Brain microvascular endothelial cell (primary cell): ENCODE measurements at regions not wholly inside any gene's neighbourhood (a gene's known extent, or its start where the extent isn't known, plus 50 kb on each side); places are given as distances from the start of the nearest gene placed in this dataset.

ENCODE experiments used
- DNase-seq: peaks from one replicate; pipeline ENCODE4 v3.0.0-alpha.2; 2020
- H3K27ac ChIP-seq: fragments of 250-450 bp; sonication (Bioruptor Pico); 2 replicates; pipeline ENCODE4 v1.5.1; 2020; ENCODE audit warnings: mild to moderate bottlenecking, moderate library complexity
- H3K27me3 ChIP-seq: fragments of 250-450 bp; sonication (Bioruptor Pico); replicated peaks from 2 replicates; pipeline ENCODE4 v1.5.1; 2020; ENCODE audit warnings: mild to moderate bottlenecking
- H3K36me3 ChIP-seq: fragments of 250-450 bp; sonication (Bioruptor Pico); replicated peaks from 2 replicates; pipeline ENCODE4 v1.5.1; 2020; ENCODE audit warnings: mild to moderate bottlenecking
- H3K4me3 ChIP-seq: 2 replicates; pipeline ENCODE4 v1.5.1; 2011; ENCODE audit warnings: low read depth, mild to moderate bottlenecking, control low read depth, low read length, moderate library complexity
- CTCF ChIP-seq: IDR thresholded peaks from 2 replicates; pipeline ENCODE4 v1.5.1; 2011; ENCODE audit warnings: low read depth, mild to moderate bottlenecking, moderate library complexity, low read length, control low read depth, inconsistent platforms; ENCODE audit errors: missing control alignments
- in situ Hi-C: cut with HindIII; loops from 2 replicates; pipeline ENCODE4 v1.10.0; 2017; ENCODE audit warnings: low sequenced_read_pairs, low pct_ligation_motif_present

- no peak for DNase-seq
- no peak for TF ChIP-seq CTCF
- Histone ChIP-seq H3K27me3 (no peaks in the 10 kb centered on the region), H3K4me3 (no peak overlapping the region), H3K27ac (no peak overlapping the region), H3K36me3 (no peaks in the 10 kb centered on the region)
- in situ Hi-C loops, result no loop called here
These were observed 83.6 kb downstream of the SIK1 start for GRCh38 chr21:43343095-43343991.

- H3K27ac ChIP-seq, result no peak overlapping the region
- DNase-seq, result no peak
- TF ChIP-seq CTCF, result no peak
- no peak overlapping the region for H3K4me3 ChIP-seq
- in situ Hi-C loops, result no loop called here
- no peaks in the 10 kb centered on the region for H3K27me3 ChIP-seq
- no peaks in the 10 kb centered on the region for H3K36me3 ChIP-seq
These were observed 84.5 kb downstream of the SIK1 start for GRCh38 chr21:43342301-43342881.

GRCh38 chr21:43341378-43342161, 85.4 kb downstream of the SIK1 start:
- H3K4me3 ChIP-seq, result no peak overlapping the region
- H3K27ac ChIP-seq, result peak overlapping the region; percentile 80
- no peak for TF ChIP-seq CTCF
- in situ Hi-C loops, result no loop called here
- no peaks in the 10 kb centered on the region for H3K27me3 ChIP-seq
- peak; percentile 62 for DNase-seq
- no peaks in the 10 kb centered on the region for H3K36me3 ChIP-seq

- peak; percentile 95 for DNase-seq
- in situ Hi-C loops, result no loop called here
- H3K27me3 ChIP-seq, result no peaks in the 10 kb centered on the region
- peak overlapping the region; percentile 80 for H3K27ac ChIP-seq
- peak; percentile 34 for TF ChIP-seq CTCF
- no peaks in the 10 kb centered on the region for H3K36me3 ChIP-seq
- no peak overlapping the region for H3K4me3 ChIP-seq
These were observed 86.2 kb downstream of the SIK1 start for GRCh38 chr21:43340491-43341377.

DNA sequence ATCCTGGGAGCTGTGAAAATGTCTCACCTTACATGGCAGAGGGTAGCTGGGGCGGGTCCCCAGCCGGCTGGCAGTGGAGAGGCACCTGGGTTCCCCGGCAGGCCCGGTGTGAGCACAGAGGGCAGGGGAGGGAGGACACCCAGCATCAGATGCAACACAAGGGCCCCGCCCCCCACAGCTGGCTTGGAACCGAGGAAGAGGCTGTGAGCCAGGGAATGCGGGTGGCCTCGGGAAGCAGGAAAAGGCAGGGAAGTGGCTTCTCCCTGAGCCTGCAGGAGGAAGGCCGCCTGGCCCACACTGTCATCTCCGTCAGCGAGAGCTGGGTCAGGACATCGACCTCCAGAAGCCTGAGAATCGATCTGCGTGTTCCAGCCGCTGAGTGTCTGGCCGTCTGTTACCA, 87.3 kb downstream of the SIK1 start:
- Histone ChIP-seq H3K4me3 (no peak overlapping the region), H3K27me3 (no peaks in the 10 kb centered on the region), H3K27ac (no peak overlapping the region), H3K36me3 (no peaks in the 10 kb centered on the region)
- no peak for TF ChIP-seq CTCF
- in situ Hi-C loops, result no loop called here
- no peak for DNase-seq
